ENCODE measurements at regions not wholly inside any gene's neighbourhood (a gene's known extent, or its start where the extent isn't known, plus 50 kb on each side); places are given as distances from the start of the nearest gene placed in this dataset.

- DNase-seq, result no peak
- no peaks in the 10 kb centered on the region for H3K9me3 ChIP-seq
- peaks cover 0 to 16% (median 5%) of the 10 kb centered on the region in 4 donors for H3K4me1 ChIP-seq
- no peak for TF ChIP-seq CTCF (IDR thresholded peaks at IDR 0.05)
- no peak for TF ChIP-seq POLR2A (IDR thresholded peaks at IDR 0.05)
- no peaks in the 10 kb centered on the region for H3K27me3 ChIP-seq
- H3K4me3 ChIP-seq, result no peak overlapping the region
- no peak overlapping the region for H3K27ac ChIP-seq
- no peaks in the 10 kb centered on the region for H3K36me3 ChIP-seq
Observed at GRCh38 chr11:35073691-35074419, 65.1 kb upstream of the CD44 start.

GRCh38 chr11:35076201-35077100, 62.5 kb upstream of the CD44 start:
- DNase-seq, result no peak
- TF ChIP-seq CTCF (IDR thresholded peaks at IDR 0.05) (no peak), POLR2A (IDR thresholded peaks at IDR 0.05) (no peak)
- Histone ChIP-seq H3K27me3 (no peaks in the 10 kb centered on the region), H3K36me3 (no peaks in the 10 kb centered on the region), H3K4me1 (peaks cover 0 to 19% (median 5%) of the 10 kb centered on the region in 4 donors), H3K27ac (peak overlapping the region in 3 of 4 donors; percentile 6 to 69 (median 50)), H3K9me3 (no peaks in the 10 kb centered on the region), H3K4me3 (no peak overlapping the region)

- Histone ChIP-seq H3K27me3 (no peaks in the 10 kb centered on the region), H3K4me1 (peaks cover 0 to 23% (median 14%) of the 10 kb centered on the region in 4 donors), H3K4me3 (no peak overlapping the region), H3K9me3 (no peaks in the 10 kb centered on the region), H3K36me3 (no peaks in the 10 kb centered on the region), H3K27ac (peak overlapping the region; percentile 14 to 69 (median 40))
- DNase-seq, result peak in 2 of 3 donors; percentile 63 to 81
- TF ChIP-seq CTCF (IDR thresholded peaks at IDR 0.05) (no peak), POLR2A (IDR thresholded peaks at IDR 0.05) (no peak)
Observed at GRCh38 chr11:35077709-35078469, 61.1 kb upstream of the CD44 start.

- Histone ChIP-seq H3K9me3 (no peaks in the 10 kb centered on the region), H3K27ac (peak overlapping the region in 3 of 4 donors; percentile 14 to 69 (median 50)), H3K36me3 (no peaks in the 10 kb centered on the region), H3K27me3 (no peaks in the 10 kb centered on the region), H3K4me1 (peaks cover 0 to 28% (median 18%) of the 10 kb centered on the region in 4 donors), H3K4me3 (no peak overlapping the region)
- no peak for DNase-seq
- TF ChIP-seq POLR2A (IDR thresholded peaks at IDR 0.05) (no peak), CTCF (IDR thresholded peaks at IDR 0.05) (no peak)
Observed at GRCh38 chr11:35078470-35078735, 60.6 kb upstream of the CD44 start.

GRCh38 chr11:35079611-35080010, 59.4 kb upstream of the CD44 start:
- TF ChIP-seq POLR2A (IDR thresholded peaks at IDR 0.05) (no peak), CTCF (IDR thresholded peaks at IDR 0.05) (no peak)
- Histone ChIP-seq H3K36me3 (no peaks in the 10 kb centered on the region), H3K27me3 (no peaks in the 10 kb centered on the region), H3K4me3 (no peak overlapping the region), H3K27ac (no peak overlapping the region), H3K9me3 (no peaks in the 10 kb centered on the region), H3K4me1 (peaks cover 0 to 39% (median 22%) of the 10 kb centered on the region in 4 donors)
- DNase-seq, result no peak

All from Peyer's patch (tissue), 4 donors.